ES-I3 (cell line): ENCODE measurements at regions not wholly inside any gene's neighbourhood (a gene's known extent, or its start where the extent isn't known, plus 50 kb on each side); places are given as distances from the start of the nearest gene placed in this dataset.

Source experiments
- H3K36me3 ChIP-seq: 2 replicates; pipeline ENCODE4 v1.6.1; 2013; ENCODE audit warnings: mild to moderate bottlenecking, low read length, control low read depth, moderate library complexity; ENCODE audit not compliant: insufficient read depth
- H3K4me1 ChIP-seq: 2 replicates; pipeline ENCODE4 v1.6.1; 2013; ENCODE audit warnings: mild to moderate bottlenecking, control low read depth, low read length; ENCODE audit not compliant: insufficient read depth
- H3K9ac ChIP-seq: 2 replicates; pipeline ENCODE4 v1.6.1; 2013; ENCODE audit warnings: low read depth, mild to moderate bottlenecking, low read length, moderate library complexity
- H3K9me3 ChIP-seq: 2 replicates; pipeline ENCODE4 v1.6.1; 2013; ENCODE audit warnings: mild to moderate bottlenecking, low read length, moderate library complexity; ENCODE audit not compliant: control insufficient read depth, insufficient read depth

GRCh38 chr15:62469874-62470688, 305.0 kb upstream of the C2CD4B start:
- Histone ChIP-seq H3K9me3 (no peaks in the 10 kb centered on the region), H3K36me3 (no peaks in the 10 kb centered on the region), H3K9ac (no peak overlapping the region), H3K4me1 (peaks cover 42% of the 10 kb centered on the region)

GRCh38 chr15:62472616-62473299, 307.7 kb upstream of the C2CD4B start:
- H3K9me3 ChIP-seq, result no peaks in the 10 kb centered on the region
- H3K36me3 ChIP-seq, result no peaks in the 10 kb centered on the region
- H3K9ac ChIP-seq, result no peak overlapping the region
- peaks cover 27% of the 10 kb centered on the region for H3K4me1 ChIP-seq

- Histone ChIP-seq H3K9me3 (no peaks in the 10 kb centered on the region), H3K9ac (no peak overlapping the region), H3K36me3 (no peaks in the 10 kb centered on the region), H3K4me1 (peaks cover 27% of the 10 kb centered on the region)
Measured at GRCh38 chr15:62474021-62474770, 309.1 kb upstream of the C2CD4B start.

GRCh38 chr15:62474771-62475124, 309.7 kb upstream of the C2CD4B start:
- no peak overlapping the region for H3K9ac ChIP-seq
- peaks cover 25% of the 10 kb centered on the region for H3K4me1 ChIP-seq
- H3K9me3 ChIP-seq, result no peaks in the 10 kb centered on the region
- H3K36me3 ChIP-seq, result no peaks in the 10 kb centered on the region

- Histone ChIP-seq H3K9me3 (no peaks in the 10 kb centered on the region), H3K4me1 (peaks cover 17% of the 10 kb centered on the region), H3K36me3 (no peaks in the 10 kb centered on the region), H3K9ac (no peak overlapping the region)
Measured at GRCh38 chr15:62475591-62475990, 310.5 kb upstream of the C2CD4B start.

- Histone ChIP-seq H3K9me3 (no peaks in the 10 kb centered on the region), H3K4me1 (peaks cover 16% of the 10 kb centered on the region), H3K9ac (no peak overlapping the region), H3K36me3 (no peaks in the 10 kb centered on the region)
Measured at GRCh38 chr15:62476163-62476562, 311.1 kb upstream of the C2CD4B start.

GRCh38 chr15:62477929-62478328, 312.8 kb upstream of the C2CD4B start:
- no peaks in the 10 kb centered on the region for H3K36me3 ChIP-seq
- no peak overlapping the region for H3K9ac ChIP-seq

GRCh38 chr15:62482785-62483429, 317.8 kb upstream of the C2CD4B start:
- Histone ChIP-seq H3K4me1 (peaks cover 11% of the 10 kb centered on the region; the same call in 1 of the 2 replicates), H3K9ac (no peak overlapping the region)

More at GRCh38 chr15:62477929-62478328, 312.8 kb upstream of the C2CD4B start:
- Histone ChIP-seq H3K4me1 (peaks cover 16% of the 10 kb centered on the region), H3K9me3 (no peaks in the 10 kb centered on the region)

GRCh38 chr15:62483814-62484213, 318.7 kb upstream of the C2CD4B start:
- peaks cover 11% of the 10 kb centered on the region; the same call in 1 of the 2 replicates for H3K4me1 ChIP-seq
- H3K9ac ChIP-seq, result no peak overlapping the region
- H3K36me3 ChIP-seq, result no peaks in the 10 kb centered on the region
- H3K9me3 ChIP-seq, result no peaks in the 10 kb centered on the region

More at GRCh38 chr15:62482785-62483429, 317.8 kb upstream of the C2CD4B start:
- Histone ChIP-seq H3K9me3 (no peaks in the 10 kb centered on the region), H3K36me3 (no peaks in the 10 kb centered on the region)

GRCh38 chr15:62485170-62485720, 320.2 kb upstream of the C2CD4B start:
- Histone ChIP-seq H3K36me3 (no peaks in the 10 kb centered on the region), H3K4me1 (peaks cover 11% of the 10 kb centered on the region; the same call in 1 of the 2 replicates), H3K9ac (no peak overlapping the region), H3K9me3 (no peaks in the 10 kb centered on the region)

GRCh38 chr15:62486041-62486440, 321.0 kb upstream of the C2CD4B start:
- H3K9ac ChIP-seq, result no peak overlapping the region
- peaks cover 11% of the 10 kb centered on the region; the same call in 1 of the 2 replicates for H3K4me1 ChIP-seq
- no peaks in the 10 kb centered on the region for H3K9me3 ChIP-seq
- no peaks in the 10 kb centered on the region for H3K36me3 ChIP-seq

- Histone ChIP-seq H3K9me3 (no peaks in the 10 kb centered on the region), H3K9ac (no peak overlapping the region), H3K4me1 (0 out of 2 replicates have a peak, but pooled peaks cover 6% of the 10 kb centered on the region), H3K36me3 (no peaks in the 10 kb centered on the region)
Measured at GRCh38 chr15:62488387-62488786, 323.3 kb upstream of the C2CD4B start.

GRCh38 chr15:62491642-62492041, 326.6 kb upstream of the C2CD4B start:
- H3K9me3 ChIP-seq, result no peaks in the 10 kb centered on the region
- H3K9ac ChIP-seq, result no peak overlapping the region
- no peaks in the 10 kb centered on the region for H3K4me1 ChIP-seq
- H3K36me3 ChIP-seq, result no peaks in the 10 kb centered on the region

GRCh38 chr15:62492900-62493299, 327.8 kb upstream of the C2CD4B start:
- no peak overlapping the region for H3K9ac ChIP-seq
- H3K36me3 ChIP-seq, result no peaks in the 10 kb centered on the region
- no peaks in the 10 kb centered on the region for H3K4me1 ChIP-seq
- no peaks in the 10 kb centered on the region for H3K9me3 ChIP-seq
